Central memory CD8-positive, alpha-beta T cell (primary cell): ENCODE measurements at regions not wholly inside any gene's neighbourhood (a gene's known extent, or its start where the extent isn't known, plus 50 kb on each side); places are given as distances from the start of the nearest gene placed in this dataset.

Experiments used
- ATAC-seq: fragments of 150-1000 bp; cut with Tn5 transposase; replicated peaks from 2 replicates; pipeline ENCODE4 v1.10.0; 2022; ENCODE audit warnings: mild to moderate bottlenecking, moderate FRiP score, moderate number of reproducible peaks; ENCODE audit not compliant: poor library complexity, severe bottlenecking; ENCODE audit errors: extremely low read depth
- DNase-seq, 2 donors: peaks; one replicate each; pipeline ENCODE4 v3.0.0; 2021; ENCODE audit warnings: low spot score in 2 of 2
- H3K27ac Mint-ChIP-seq: one replicate; pipeline ENCODE4 v1.8.0; 2022; ENCODE audit warnings: low read depth, mild to moderate bottlenecking, moderate library complexity, mixed read lengths
- H3K27me3 Mint-ChIP-seq: one replicate; pipeline ENCODE4 v1.8.0; 2022; ENCODE audit warnings: mixed read lengths
- H3K36me3 Mint-ChIP-seq: one replicate; pipeline ENCODE4 v1.8.0; 2022; ENCODE audit warnings: mild to moderate bottlenecking, moderate library complexity, mixed read lengths; ENCODE audit not compliant: insufficient read depth
- H3K4me1 Mint-ChIP-seq: one replicate; pipeline ENCODE4 v1.8.0; 2022; ENCODE audit warnings: mixed read lengths
- H3K4me3 Mint-ChIP-seq: one replicate; pipeline ENCODE4 v1.8.0; 2022; ENCODE audit warnings: mild to moderate bottlenecking, moderate library complexity, mixed read lengths
- H3K9me3 Mint-ChIP-seq: one replicate; pipeline ENCODE4 v1.8.0; 2022; ENCODE audit warnings: mixed read lengths

DNA sequence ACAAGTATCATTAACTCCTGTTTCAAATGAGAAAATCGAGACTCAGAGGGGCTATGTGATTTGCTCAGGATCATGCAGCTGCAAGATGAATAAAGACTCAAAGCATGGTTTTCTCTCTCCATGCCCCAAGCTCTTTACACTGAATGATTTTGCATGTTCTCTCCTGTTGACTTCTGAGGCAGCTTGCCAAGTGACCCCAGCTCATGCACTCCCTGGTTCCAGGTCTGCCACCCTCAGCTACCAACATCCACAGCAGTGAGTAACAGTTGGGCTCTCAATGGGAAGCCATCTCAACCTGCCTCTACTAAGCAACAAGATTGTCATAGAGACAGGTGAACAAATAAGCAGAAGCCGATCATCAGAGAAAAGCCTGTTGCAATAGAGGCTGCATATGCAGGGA, 116.9 kb upstream of the GADL1 start:
- H3K36me3 Mint-ChIP-seq: no peaks in the 10 kb centered on the region
- H3K9me3 Mint-ChIP-seq: no peaks in the 10 kb centered on the region
- no peaks in the 10 kb centered on the region for H3K4me1 Mint-ChIP-seq
- no peak overlapping the region for H3K4me3 Mint-ChIP-seq
- no peak for DNase-seq
- no peak overlapping the region for H3K27ac Mint-ChIP-seq
- ATAC-seq: no peak
- H3K27me3 Mint-ChIP-seq: no peaks in the 10 kb centered on the region

DNA sequence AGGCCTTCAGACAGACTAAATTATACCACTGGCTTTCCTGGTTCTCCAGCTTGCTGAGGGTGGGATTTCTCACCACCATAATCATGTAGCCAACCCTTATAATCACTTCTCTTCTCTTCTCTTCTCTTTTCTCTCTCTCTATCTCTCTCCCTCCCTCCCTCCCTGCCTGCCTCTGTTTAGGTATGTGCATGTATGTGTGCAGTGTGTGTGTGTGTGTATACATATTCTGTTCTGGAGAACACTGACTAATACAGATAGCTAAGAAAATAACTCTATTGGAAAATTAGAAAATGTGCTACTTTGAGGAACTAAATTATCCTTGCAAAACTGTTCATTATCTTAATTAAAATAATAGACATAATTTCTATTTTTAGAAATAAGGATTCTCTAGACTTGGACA, 118.6 kb upstream of the GADL1 start:
- H3K4me3 Mint-ChIP-seq: no peak overlapping the region
- H3K27ac Mint-ChIP-seq: no peak overlapping the region
- ATAC-seq (no peak), DNase-seq (no peak)
- no peaks in the 10 kb centered on the region for H3K27me3 Mint-ChIP-seq
- no peaks in the 10 kb centered on the region for H3K36me3 Mint-ChIP-seq
- H3K9me3 Mint-ChIP-seq: no peaks in the 10 kb centered on the region
- no peaks in the 10 kb centered on the region for H3K4me1 Mint-ChIP-seq

DNA sequence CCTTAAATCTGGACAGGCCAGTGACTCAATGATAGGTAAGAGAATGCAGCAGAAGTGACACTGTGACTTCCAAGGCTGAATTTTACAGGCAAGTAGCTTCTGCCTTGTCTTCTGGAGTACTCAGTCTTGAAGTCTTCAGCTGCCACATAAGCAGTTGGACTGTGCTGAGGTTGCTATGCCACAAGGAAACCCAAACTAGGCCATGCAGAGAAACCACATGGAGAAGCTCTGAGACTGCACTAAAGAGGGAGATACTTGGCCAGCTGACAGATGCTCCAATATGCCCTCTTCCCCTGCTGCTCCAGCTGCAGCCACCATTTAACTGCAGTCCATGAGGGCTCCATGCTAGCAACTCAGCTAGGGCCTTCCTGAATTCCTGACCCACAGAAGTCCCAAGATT, 119.4 kb upstream of the GADL1 start:
- Mint-ChIP-seq H3K4me3 (no peak overlapping the region), H3K27me3 (no peaks in the 10 kb centered on the region), H3K27ac (no peak overlapping the region), H3K9me3 (no peaks in the 10 kb centered on the region), H3K36me3 (no peaks in the 10 kb centered on the region), H3K4me1 (no peaks in the 10 kb centered on the region)
- no peak for DNase-seq
- no peak for ATAC-seq

GRCh38 chr3:31014317-31015040, 120.0 kb upstream of the GADL1 start:
- ATAC-seq: no peak
- no peaks in the 10 kb centered on the region for H3K36me3 Mint-ChIP-seq
- no peaks in the 10 kb centered on the region for H3K4me1 Mint-ChIP-seq
- H3K27ac Mint-ChIP-seq: no peak overlapping the region
- no peaks in the 10 kb centered on the region for H3K9me3 Mint-ChIP-seq
- H3K27me3 Mint-ChIP-seq: no peaks in the 10 kb centered on the region
- no peak overlapping the region for H3K4me3 Mint-ChIP-seq
- no peak for DNase-seq

GRCh38 chr3:31016196-31016595, 121.7 kb upstream of the GADL1 start:
- Mint-ChIP-seq H3K27me3 (no peaks in the 10 kb centered on the region), H3K27ac (no peak overlapping the region), H3K4me1 (no peaks in the 10 kb centered on the region), H3K9me3 (no peaks in the 10 kb centered on the region), H3K4me3 (no peak overlapping the region), H3K36me3 (no peaks in the 10 kb centered on the region)
- ATAC-seq (no peak), DNase-seq (no peak)

DNA sequence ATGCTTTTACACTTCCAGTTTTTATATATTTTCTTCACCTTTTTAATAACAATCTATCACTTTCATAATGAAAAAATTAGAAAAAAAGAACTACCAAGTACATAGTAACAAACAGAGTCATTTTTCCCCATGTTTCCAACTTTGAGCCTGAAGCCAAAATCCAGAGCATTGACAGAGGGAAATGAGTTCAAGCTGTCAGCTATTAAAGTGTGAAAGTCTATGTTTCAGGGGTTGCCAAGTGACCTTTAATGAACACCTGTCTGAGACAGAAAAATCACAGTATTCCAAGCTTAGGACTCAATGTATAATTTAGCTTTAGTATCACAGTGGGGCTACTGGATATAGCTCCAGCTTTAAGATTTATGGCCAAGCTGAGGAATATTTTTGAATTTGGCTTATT, 128.3 kb upstream of the GADL1 start:
- no peak for ATAC-seq
- no peak for DNase-seq
- no peak overlapping the region for H3K4me3 Mint-ChIP-seq
- H3K9me3 Mint-ChIP-seq: no peaks in the 10 kb centered on the region
- H3K4me1 Mint-ChIP-seq: no peaks in the 10 kb centered on the region
- no peaks in the 10 kb centered on the region for H3K27me3 Mint-ChIP-seq
- H3K27ac Mint-ChIP-seq: no peak overlapping the region
- no peaks in the 10 kb centered on the region for H3K36me3 Mint-ChIP-seq

- DNase-seq: no peak
- H3K4me3 Mint-ChIP-seq: no peak overlapping the region
- no peaks in the 10 kb centered on the region for H3K36me3 Mint-ChIP-seq
- H3K9me3 Mint-ChIP-seq: no peaks in the 10 kb centered on the region
- H3K4me1 Mint-ChIP-seq: no peaks in the 10 kb centered on the region
- no peak overlapping the region for H3K27ac Mint-ChIP-seq
- H3K27me3 Mint-ChIP-seq: no peaks in the 10 kb centered on the region
- no peak for ATAC-seq
Measured at GRCh38 chr3:31025541-31025940, 131.1 kb upstream of the GADL1 start.

DNA sequence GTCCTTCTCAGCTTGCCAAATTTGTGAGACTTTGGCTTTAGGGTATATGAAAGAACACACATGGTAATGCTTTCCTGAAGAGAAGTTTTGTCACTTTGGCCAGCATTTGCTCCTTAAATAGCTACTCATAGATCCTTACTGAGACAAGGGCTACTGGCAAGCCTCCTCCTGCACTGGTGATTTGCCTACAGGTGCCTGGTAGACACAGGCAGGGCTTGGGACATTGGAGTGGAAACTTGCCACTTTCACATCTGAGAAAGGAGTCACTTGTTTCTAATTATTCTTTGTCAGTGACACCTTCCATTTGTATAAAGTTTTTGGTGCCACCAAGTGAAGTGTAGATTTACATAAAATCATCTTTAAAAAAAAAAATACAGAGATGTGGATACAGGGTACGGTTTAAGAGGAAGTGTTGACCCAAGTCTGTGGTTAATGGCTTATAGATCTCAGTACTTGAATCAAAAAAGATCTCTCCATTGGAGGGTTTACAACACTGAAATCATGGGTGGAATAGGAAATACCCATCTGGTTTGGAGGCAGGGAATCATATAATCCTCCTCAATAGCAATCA, 132.8 kb upstream of the GADL1 start:
- Mint-ChIP-seq H3K9me3 (no peaks in the 10 kb centered on the region), H3K4me3 (no peak overlapping the region), H3K36me3 (no peaks in the 10 kb centered on the region), H3K27me3 (no peaks in the 10 kb centered on the region), H3K27ac (no peak overlapping the region), H3K4me1 (no peaks in the 10 kb centered on the region)
- no peak for DNase-seq
- ATAC-seq: no peak

GRCh38 chr3:31027914-31028313, 133.5 kb upstream of the GADL1 start:
- no peak for DNase-seq
- no peaks in the 10 kb centered on the region for H3K36me3 Mint-ChIP-seq
- ATAC-seq: no peak
- no peak overlapping the region for H3K27ac Mint-ChIP-seq
- H3K9me3 Mint-ChIP-seq: no peaks in the 10 kb centered on the region
- H3K27me3 Mint-ChIP-seq: no peaks in the 10 kb centered on the region
- no peaks in the 10 kb centered on the region for H3K4me1 Mint-ChIP-seq
- no peak overlapping the region for H3K4me3 Mint-ChIP-seq

DNA sequence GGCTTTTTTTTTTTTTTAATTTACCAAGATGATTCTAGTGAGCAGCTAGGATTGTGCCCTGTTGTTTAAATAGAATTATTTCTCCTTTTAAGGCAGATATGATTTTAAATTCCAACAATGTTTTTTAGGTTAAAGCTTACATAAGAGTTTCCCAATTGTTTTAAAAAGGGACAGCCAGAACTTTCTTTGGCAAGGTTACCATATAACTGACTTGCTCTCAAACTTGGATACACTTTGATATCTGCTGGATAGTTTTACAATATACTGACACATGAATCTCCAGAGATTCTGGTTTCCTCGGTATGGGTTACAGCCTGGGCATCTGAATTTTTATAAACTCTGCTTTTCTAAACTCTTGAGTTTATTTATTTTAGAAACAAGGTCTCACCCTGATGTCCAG, 134.3 kb upstream of the GADL1 start:
- no peaks in the 10 kb centered on the region for H3K9me3 Mint-ChIP-seq
- H3K4me1 Mint-ChIP-seq: no peaks in the 10 kb centered on the region
- H3K4me3 Mint-ChIP-seq: no peak overlapping the region
- no peaks in the 10 kb centered on the region for H3K27me3 Mint-ChIP-seq
- ATAC-seq (no peak), DNase-seq (no peak)
- H3K36me3 Mint-ChIP-seq: no peaks in the 10 kb centered on the region
- H3K27ac Mint-ChIP-seq: no peak overlapping the region

- no peaks in the 10 kb centered on the region for H3K27me3 Mint-ChIP-seq
- H3K4me1 Mint-ChIP-seq: no peaks in the 10 kb centered on the region
- H3K27ac Mint-ChIP-seq: no peak overlapping the region
- H3K36me3 Mint-ChIP-seq: no peaks in the 10 kb centered on the region
- DNase-seq: no peak
- H3K9me3 Mint-ChIP-seq: no peaks in the 10 kb centered on the region
- no peak overlapping the region for H3K4me3 Mint-ChIP-seq
- ATAC-seq: no peak
Measured at GRCh38 chr3:31029706-31030105, 135.2 kb upstream of the GADL1 start.

DNA sequence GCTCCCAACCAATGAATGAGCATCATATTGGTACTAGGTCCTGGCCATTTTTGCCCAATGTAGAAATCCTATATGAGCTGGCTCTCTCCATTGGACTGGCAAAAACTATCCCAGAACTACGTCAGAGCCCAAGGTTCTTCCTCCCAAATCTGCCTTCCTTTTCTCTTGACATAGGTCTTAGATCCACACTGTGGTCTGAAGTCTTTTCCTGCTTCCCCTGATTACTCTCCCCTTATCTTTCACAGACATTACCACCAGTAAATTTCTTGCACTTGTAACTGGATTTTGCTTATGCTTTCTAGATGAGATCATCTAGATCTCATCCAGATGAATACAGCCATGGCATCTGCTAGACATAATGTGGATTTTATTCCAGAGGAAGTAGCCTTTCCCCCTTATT, 141.2 kb upstream of the GADL1 start:
- Mint-ChIP-seq H3K36me3 (peaks cover 2% of the 10 kb centered on the region), H3K4me3 (no peak overlapping the region), H3K4me1 (no peaks in the 10 kb centered on the region), H3K27me3 (no peaks in the 10 kb centered on the region), H3K27ac (no peak overlapping the region), H3K9me3 (no peaks in the 10 kb centered on the region)
- ATAC-seq (no peak), DNase-seq (no peak)

- Mint-ChIP-seq H3K9me3 (peaks cover 9% of the 10 kb centered on the region), H3K36me3 (peaks cover 2% of the 10 kb centered on the region), H3K27ac (no peak overlapping the region), H3K4me3 (no peak overlapping the region), H3K4me1 (no peaks in the 10 kb centered on the region), H3K27me3 (no peaks in the 10 kb centered on the region)
- DNase-seq: no peak
- ATAC-seq: no peak
Measured at GRCh38 chr3:31038086-31038739, 143.8 kb upstream of the GADL1 start.
